ENCODE measurements at regions not wholly inside any gene's neighbourhood (a gene's known extent, or its start where the extent isn't known, plus 50 kb on each side); places are given as distances from the start of the nearest gene placed in this dataset.

GRCh38 chr17:70274255-70274654, 104.9 kb downstream of the KCNJ2 start:
- no peak overlapping the region for H2BK120ac ChIP-seq (replicated peaks; ENCODE audit: low read depth, low read length)
- H3K27ac ChIP-seq (ENCODE audit: low read depth, low read length): no peak overlapping the region
- no peak overlapping the region for H3K9ac ChIP-seq (replicated peaks in 1 of 4; ENCODE audit: extremely low read depth in 1 of 4, low read depth in 3 of 4, low read length in 3 of 4)
- no peaks in the 10 kb centered on the region for H3K27me3 ChIP-seq (replicated peaks in 1 of 4; ENCODE audit: control insufficient read depth in 3 of 4, extremely low read depth in 1 of 4, insufficient read depth in 3 of 4, low read length in 3 of 4)
- H4K91ac ChIP-seq (replicated peaks; ENCODE audit: insufficient read length, low read length): no peak overlapping the region
- no peaks in the 10 kb centered on the region for H3K23me2 ChIP-seq (ENCODE audit: low read depth, low read length)
- no peak overlapping the region for H2BK15ac ChIP-seq (ENCODE audit: low read length)
- no peak overlapping the region for H3K4me2 ChIP-seq (ENCODE audit: insufficient read depth in 1 of 2, low read depth in 2 of 2, low read length in 2 of 2)
- 100% methylated on average over 2 of the region's 2 CpGs; no CpG with 5 or more reads in 1 of the 2 experiments for WGBS, 2 experiments (ENCODE audit: extremely low coverage in 1 of 2, insufficient coverage in 1 of 2, insufficient read length in 1 of 2, insufficient replicate concordance in 2 of 2, low coverage in 1 of 2, low lambda C conversion rate in 2 of 2, missing lambda C conversion rate in 1 of 2)
- H3K56ac ChIP-seq (replicated peaks; ENCODE audit: insufficient read length, low read depth, low read length): no peak overlapping the region
- no peak overlapping the region for H2BK12ac ChIP-seq (ENCODE audit: low read depth, low read length)
- H3K4me1 ChIP-seq (replicated peaks in 1 of 4; ENCODE audit: control insufficient read depth in 3 of 4, insufficient read depth in 4 of 4, low read length in 3 of 4): no peaks in the 10 kb centered on the region
- H3K79me1 ChIP-seq (ENCODE audit: low read depth, low read length): no peaks in the 10 kb centered on the region
- H3K36me3 ChIP-seq (ENCODE audit: control insufficient read depth in 2 of 4, insufficient read depth in 4 of 4, low read length in 3 of 4): no peaks in the 10 kb centered on the region
- H4K20me1 ChIP-seq (replicated peaks in 1 of 2; ENCODE audit: control insufficient read depth in 1 of 2, insufficient read depth in 2 of 2, low read length in 2 of 2): no peaks in the 10 kb centered on the region
- no peak overlapping the region for H3K4me3 ChIP-seq (ENCODE audit: extremely low read depth in 1 of 4, insufficient read depth in 2 of 4, low read depth in 3 of 4, low read length in 4 of 4)
- no peak overlapping the region for H2BK5ac ChIP-seq (ENCODE audit: low read depth, low read length)
- H3K18ac ChIP-seq (ENCODE audit: extremely low read depth, low read length): no peak overlapping the region
- H4K5ac ChIP-seq (ENCODE audit: insufficient read length, low read depth, low read length): no peak overlapping the region
- ChIA-PET CTCF (ENCODE audit: partially characterized antibody) (no interaction called here), POLR2A (ENCODE audit: partially characterized antibody) (no interaction called here)
- no peak overlapping the region for H3K14ac ChIP-seq (ENCODE audit: insufficient read length)
- no peak overlapping the region for H4K8ac ChIP-seq (ENCODE audit: extremely low read depth, insufficient read depth, low read length)
- no peak overlapping the region for H2AFZ ChIP-seq (ENCODE audit: low read length)
- DNase-seq (ENCODE audit: low read depth in 1 of 2, low spot score in 2 of 2): no peak
- H2BK20ac ChIP-seq (ENCODE audit: low read length): no peak overlapping the region
- no peaks in the 10 kb centered on the region for H3K9me3 ChIP-seq (ENCODE audit: insufficient read depth in 2 of 2, low read depth in 1 of 2, low read length in 1 of 2)
- FAIRE-seq: no peak
- no peak overlapping the region for H2AK5ac ChIP-seq (ENCODE audit: low read depth, low read length)
- H3K79me2 ChIP-seq (ENCODE audit: control insufficient read depth in 1 of 2, insufficient read depth in 2 of 2, low read length in 2 of 2): no peaks in the 10 kb centered on the region
- H3K4ac ChIP-seq (replicated peaks; ENCODE audit: insufficient read length, low read depth, low read length): no peak overlapping the region
- no peak overlapping the region for H3K23ac ChIP-seq (ENCODE audit: insufficient read length)
- TF ChIP-seq GTF2F1 (IDR thresholded peaks at IDR 0.05; ENCODE audit: borderline replicate concordance, low read depth, low read length): no peak
- TF ChIP-seq RFX5 (IDR thresholded peaks at IDR 0.05; ENCODE audit: borderline replicate concordance, low read depth, low read length): no peak
- TF ChIP-seq YY1 (IDR thresholded peaks at IDR 0.05; ENCODE audit: low read depth, low read length): no peak
- no peak for TF ChIP-seq EP300 (IDR thresholded peaks at IDR 0.05; ENCODE audit: borderline replicate concordance in 1 of 2, low read depth in 2 of 2, low read length in 2 of 2)
- TF ChIP-seq NRF1 (IDR thresholded peaks at IDR 0.05; ENCODE audit: low read depth, low read length): no peak
- TF ChIP-seq KDM5A (IDR thresholded peaks at IDR 0.05; ENCODE audit: low read length): no peak
- no peak for TF ChIP-seq E2F6 (IDR thresholded peaks at IDR 0.05)
- TF ChIP-seq CTBP2 (IDR thresholded peaks at IDR 0.05; ENCODE audit: borderline replicate concordance, insufficient read depth, insufficient read length, low read length): no peak
- TF ChIP-seq SUZ12 (IDR thresholded peaks at IDR 0.05; ENCODE audit: low read length): no peak
- TF ChIP-seq EZH2 (IDR thresholded peaks at IDR 0.05; ENCODE audit: low read depth, low read length, severe bottlenecking): no peak
- TF ChIP-seq CHD2 (IDR thresholded peaks at IDR 0.05; ENCODE audit: low read length): no peak
- TF ChIP-seq POU5F1 (IDR thresholded peaks at IDR 0.05; ENCODE audit: low read depth, low read length): no peak
- no peak for TF ChIP-seq CBX8 (IDR thresholded peaks at IDR 0.05; ENCODE audit: borderline replicate concordance, low read depth, low read length)
- TF ChIP-seq PHF8 (conservative IDR thresholded peaks at IDR 0.05; ENCODE audit: low read depth, low read length): no peak
- no peak for TF ChIP-seq TEAD4 (IDR thresholded peaks at IDR 0.05; ENCODE audit: low read depth, low read length)
